OCI-LY3 (cell line): ENCODE measurements at regions not wholly inside any gene's neighbourhood (a gene's known extent, or its start where the extent isn't known, plus 50 kb on each side); places are given as distances from the start of the nearest gene placed in this dataset.

Source experiments
- H2AFZ ChIP-seq: fragments of 200-600, 300-600 bp; shearing (Covaris generic); 2 replicates; pipeline ENCODE4 v1.6.0; 2014; ENCODE audit warnings: antibody characterized with exemption, low read depth, low read length
- H3K27ac ChIP-seq: fragments of 200-600, 300-600 bp; sonication (generic); 2 replicates; pipeline ENCODE4 v1.5.1; 2014; ENCODE audit warnings: mild to moderate bottlenecking, low read length, moderate library complexity, mixed read lengths
- H3K27me3 ChIP-seq: fragments of 200-600, 300-600 bp; sonication (generic); 2 replicates; pipeline ENCODE4 v1.6.1; 2014; ENCODE audit warnings: low read depth, low read length, mixed read lengths
- H3K36me3 ChIP-seq: fragments of 200-600, 300-600 bp; sonication (generic); replicated peaks from 2 replicates; pipeline ENCODE3; 2014; ENCODE audit warnings: low read depth, low read length, mixed read lengths
- H3K4me1 ChIP-seq: fragments of 300-600, 200-600 bp; sonication (generic); 2 replicates; pipeline ENCODE4 v1.6.1; 2014; ENCODE audit warnings: low read length, mixed read lengths
- H3K4me2 ChIP-seq: fragments of 200-600, 300-600 bp; sonication (generic); 2 replicates; pipeline ENCODE4 v1.6.1; 2014; ENCODE audit warnings: low read length, mixed read lengths
- H3K4me3 ChIP-seq: fragments of 300-600, 200-600 bp; sonication (generic); 2 replicates; pipeline ENCODE4 v1.5.1; 2014; ENCODE audit warnings: antibody characterized with exemption, mild to moderate bottlenecking, low read length, moderate library complexity
- H3K79me2 ChIP-seq: fragments of 300-600, 200-600 bp; shearing (Covaris generic); 2 replicates; pipeline ENCODE4 v1.6.1; 2014; ENCODE audit warnings: mild to moderate bottlenecking, low read length, mixed read lengths
- H3K9ac ChIP-seq: fragments of 300-600, 200-600 bp; shearing (Covaris generic); 2 replicates; pipeline ENCODE4 v1.6.0; 2014; ENCODE audit warnings: mild to moderate bottlenecking, low read length, moderate library complexity
- H3K9me3 ChIP-seq: fragments of 200-600, 300-600 bp; shearing (Covaris generic); 2 replicates; pipeline ENCODE4 v1.6.1; 2014; ENCODE audit warnings: low read length, mixed read lengths; ENCODE audit not compliant: insufficient read depth
- H4K20me1 ChIP-seq: fragments of 200-600, 300-600 bp; sonication (generic); 2 replicates; pipeline ENCODE4 v1.6.1; 2016; ENCODE audit warnings: low read length, mixed read lengths; ENCODE audit not compliant: insufficient read depth
- EZH2phosphoT487 ChIP-seq: fragments of 200-600 bp; shearing (Covaris generic); IDR thresholded peaks from 2 replicates; pipeline ENCODE4 v1.6.1; 2018; ENCODE audit warnings: antibody characterized with exemption, mixed run types, low read depth
- TF ChIP-seq, protein P1 (sequence below): fragments of 200-600, 300-600 bp; sonication (generic); IDR thresholded peaks from 2 replicates; pipeline ENCODE4 v1.5.1; 2014; ENCODE audit warnings: antibody characterized with exemption, low read length, low read depth

DNA sequence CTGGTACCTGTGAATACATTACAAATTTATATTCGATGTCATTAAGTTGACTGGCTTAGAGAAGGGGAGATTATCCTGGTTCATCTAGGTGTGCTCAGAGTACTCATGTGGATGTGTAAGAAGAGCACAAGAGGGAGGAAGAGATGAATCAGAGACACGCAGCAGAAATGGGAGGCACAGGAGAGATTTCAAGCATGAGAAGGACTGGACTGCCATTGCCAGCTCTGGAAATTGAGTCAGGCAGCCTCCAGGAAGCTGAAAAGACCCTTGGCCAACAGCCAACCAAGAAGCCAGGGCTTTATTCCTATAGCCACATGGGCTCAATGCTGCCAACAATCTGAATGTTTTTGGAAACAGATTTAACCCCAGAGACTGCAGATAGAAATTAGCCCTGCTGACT is 1390.0 kb downstream of the STIM2 start:
- H2AFZ ChIP-seq: no peak overlapping the region
- H3K79me2 ChIP-seq: no peaks in the 10 kb centered on the region
- no peaks in the 10 kb centered on the region for H3K27me3 ChIP-seq
- H3K4me3 ChIP-seq: no peak overlapping the region
- H3K27ac ChIP-seq: no peak overlapping the region
- no peak overlapping the region for H3K4me2 ChIP-seq
- no peaks in the 10 kb centered on the region for H4K20me1 ChIP-seq
- no peak overlapping the region for H3K9ac ChIP-seq
- TF ChIP-seq EZH2phosphoT487: no peak
- TF ChIP-seq, protein P1, sequence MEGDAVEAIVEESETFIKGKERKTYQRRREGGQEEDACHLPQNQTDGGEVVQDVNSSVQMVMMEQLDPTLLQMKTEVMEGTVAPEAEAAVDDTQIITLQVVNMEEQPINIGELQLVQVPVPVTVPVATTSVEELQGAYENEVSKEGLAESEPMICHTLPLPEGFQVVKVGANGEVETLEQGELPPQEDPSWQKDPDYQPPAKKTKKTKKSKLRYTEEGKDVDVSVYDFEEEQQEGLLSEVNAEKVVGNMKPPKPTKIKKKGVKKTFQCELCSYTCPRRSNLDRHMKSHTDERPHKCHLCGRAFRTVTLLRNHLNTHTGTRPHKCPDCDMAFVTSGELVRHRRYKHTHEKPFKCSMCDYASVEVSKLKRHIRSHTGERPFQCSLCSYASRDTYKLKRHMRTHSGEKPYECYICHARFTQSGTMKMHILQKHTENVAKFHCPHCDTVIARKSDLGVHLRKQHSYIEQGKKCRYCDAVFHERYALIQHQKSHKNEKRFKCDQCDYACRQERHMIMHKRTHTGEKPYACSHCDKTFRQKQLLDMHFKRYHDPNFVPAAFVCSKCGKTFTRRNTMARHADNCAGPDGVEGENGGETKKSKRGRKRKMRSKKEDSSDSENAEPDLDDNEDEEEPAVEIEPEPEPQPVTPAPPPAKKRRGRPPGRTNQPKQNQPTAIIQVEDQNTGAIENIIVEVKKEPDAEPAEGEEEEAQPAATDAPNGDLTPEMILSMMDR: no peak
- H3K36me3 ChIP-seq: no peaks in the 10 kb centered on the region
- H3K4me1 ChIP-seq: peaks cover 16% of the 10 kb centered on the region
- H3K9me3 ChIP-seq: no peaks in the 10 kb centered on the region

- no peaks in the 10 kb centered on the region for H3K9me3 ChIP-seq
- no peak overlapping the region for H3K9ac ChIP-seq
- no peaks in the 10 kb centered on the region for H3K27me3 ChIP-seq
- no peaks in the 10 kb centered on the region for H3K79me2 ChIP-seq
- TF ChIP-seq, protein P1: no peak
- no peak for TF ChIP-seq EZH2phosphoT487
- peaks cover 12% of the 10 kb centered on the region for H3K4me1 ChIP-seq
- H2AFZ ChIP-seq: no peak overlapping the region
- no peak overlapping the region for H3K27ac ChIP-seq
- no peaks in the 10 kb centered on the region for H3K36me3 ChIP-seq
- no peak overlapping the region for H3K4me2 ChIP-seq
- no peak overlapping the region for H3K4me3 ChIP-seq
- no peaks in the 10 kb centered on the region for H4K20me1 ChIP-seq
Measured at GRCh38 chr4:28251831-28252230, 1391.2 kb downstream of the STIM2 start.

DNA sequence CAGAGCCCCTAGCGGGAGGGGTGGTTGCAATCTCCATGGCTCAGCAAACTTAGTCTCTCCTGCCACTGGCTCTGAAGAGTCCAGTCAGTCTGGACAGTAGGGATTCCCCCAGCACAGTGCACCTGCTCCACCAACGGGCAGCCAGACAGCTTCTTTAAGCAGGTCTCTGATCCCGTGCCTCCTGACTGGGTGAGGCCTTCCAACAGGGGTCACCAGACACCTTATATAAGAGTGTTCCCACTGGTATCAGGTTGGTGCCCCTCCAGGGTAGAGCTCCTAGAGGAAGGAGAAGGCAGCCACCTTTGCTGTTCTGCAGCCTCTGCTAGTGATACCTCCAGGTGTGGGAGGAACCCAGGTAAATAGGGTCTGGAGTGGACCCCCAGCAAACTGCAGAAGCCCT is 1393.4 kb downstream of the STIM2 start:
- Histone ChIP-seq H3K9ac (no peak overlapping the region), H3K27ac (no peak overlapping the region), H3K4me1 (peaks cover 3% of the 10 kb centered on the region; the same call in 1 of the 2 replicates), H3K4me2 (no peak overlapping the region), H2AFZ (no peak overlapping the region), H3K79me2 (no peaks in the 10 kb centered on the region), H4K20me1 (no peaks in the 10 kb centered on the region), H3K9me3 (no peaks in the 10 kb centered on the region), H3K36me3 (no peaks in the 10 kb centered on the region), H3K27me3 (no peaks in the 10 kb centered on the region), H3K4me3 (no peak overlapping the region)
- TF ChIP-seq, protein P1: no peak
- TF ChIP-seq EZH2phosphoT487: no peak

DNA sequence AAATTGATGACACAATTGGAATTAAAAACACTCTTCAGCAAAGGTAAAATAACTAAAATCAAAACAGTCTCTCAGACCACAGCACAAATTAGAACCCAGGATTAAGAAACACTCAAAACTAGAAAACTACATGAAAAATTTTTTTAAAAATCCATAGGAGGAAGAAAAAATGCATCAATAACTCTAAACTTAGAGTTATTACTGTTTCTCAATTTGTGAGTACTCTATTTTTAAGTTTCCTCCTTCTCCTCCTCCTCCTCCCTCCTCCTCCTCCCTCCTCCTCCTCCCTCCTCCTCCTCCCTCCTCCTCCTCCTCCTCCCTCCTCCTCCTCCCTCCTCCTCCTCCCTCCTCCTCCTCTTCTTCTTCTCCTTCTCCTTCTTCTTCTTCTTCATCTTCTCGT is 1395.7 kb downstream of the STIM2 start:
- Histone ChIP-seq H3K27ac (no peak overlapping the region), H3K4me1 (no peaks in the 10 kb centered on the region), H3K27me3 (no peaks in the 10 kb centered on the region), H3K36me3 (no peaks in the 10 kb centered on the region), H2AFZ (no peak overlapping the region), H3K9ac (no peak overlapping the region), H3K4me3 (no peak overlapping the region), H3K9me3 (no peaks in the 10 kb centered on the region), H4K20me1 (no peaks in the 10 kb centered on the region), H3K4me2 (no peak overlapping the region), H3K79me2 (no peaks in the 10 kb centered on the region)
- no peak for TF ChIP-seq EZH2phosphoT487
- TF ChIP-seq, protein P1: no peak
